B cell (primary cell): ENCODE measurements at regions not wholly inside any gene's neighbourhood (a gene's known extent, or its start where the extent isn't known, plus 50 kb on each side); places are given as distances from the start of the nearest gene placed in this dataset.

Source experiments
- CTCF ChIP-seq: fragments of 200-600 bp; IDR thresholded peaks from one replicate; pipeline ENCODE4 v1.8.0; 2022; ENCODE audit warnings: antibody characterized with exemption, mild to moderate bottlenecking
- EZH2 ChIP-seq: IDR thresholded peaks from 2 replicates; pipeline ENCODE4 v1.6.1; 2012; ENCODE audit warnings: borderline replicate concordance, low read depth, mild to moderate bottlenecking, moderate library complexity, low read length; ENCODE audit not compliant: insufficient read depth, poor library complexity, severe bottlenecking

GRCh38 chr1:38098101-38098847, 51.7 kb upstream of the POU3F1 start:
- no peak for TF ChIP-seq CTCF
- no peak for TF ChIP-seq EZH2
